LNCAP (cell line): ENCODE measurements at regions not wholly inside any gene's neighbourhood (a gene's known extent, or its start where the extent isn't known, plus 50 kb on each side); places are given as distances from the start of the nearest gene placed in this dataset.

Source experiments
- CTCF ChIP-seq: fragments of 450-650 bp; IDR thresholded peaks from 2 replicates; pipeline ENCODE4 v1.5.1; 2017; ENCODE audit warnings: mild to moderate bottlenecking

GRCh38 chr3:59107856-59108815 is 58.3 kb upstream of the CFAP20DC start:
- TF ChIP-seq CTCF = no peak

GRCh38 chr3:59106085-59106648 is 56.3 kb upstream of the CFAP20DC start:
- TF ChIP-seq CTCF = no peak

- no peak for TF ChIP-seq CTCF
Measured at GRCh38 chr3:59103552-59103951, 53.7 kb upstream of the CFAP20DC start.

- TF ChIP-seq CTCF = no peak
Measured at GRCh38 chr3:59101231-59101736, 51.5 kb upstream of the CFAP20DC start.
